GM12872 (cell line): ENCODE measurements at regions not wholly inside any gene's neighbourhood (a gene's known extent, or its start where the extent isn't known, plus 50 kb on each side); places are given as distances from the start of the nearest gene placed in this dataset.

Source experiments
- CTCF ChIP-seq: IDR thresholded peaks from 3 replicates; pipeline ENCODE4 v1.5.1; 2011; ENCODE audit warnings: low read depth, mild to moderate bottlenecking, low read length, moderate library complexity; ENCODE audit not compliant: insufficient read depth

- TF ChIP-seq CTCF: no peak
Measured at GRCh38 chr9:85112391-85112790, 442.9 kb downstream of the NTRK2 start.

- no peak for TF ChIP-seq CTCF
Measured at GRCh38 chr9:85108746-85109145, 439.2 kb downstream of the NTRK2 start.

GRCh38 chr9:85108229-85108628 lies 438.7 kb downstream of the NTRK2 start:
- TF ChIP-seq CTCF: no peak

GRCh38 chr9:85089188-85089969 lies 419.9 kb downstream of the NTRK2 start:
- no peak for TF ChIP-seq CTCF

- TF ChIP-seq CTCF: no peak
Measured at GRCh38 chr9:85081963-85082362, 412.4 kb downstream of the NTRK2 start.

GRCh38 chr9:85079349-85079748 lies 409.8 kb downstream of the NTRK2 start:
- no peak for TF ChIP-seq CTCF

GRCh38 chr9:85077944-85078343 lies 408.4 kb downstream of the NTRK2 start:
- no peak for TF ChIP-seq CTCF
